HG02943 (cell line): ENCODE measurements at regions not wholly inside any gene's neighbourhood (a gene's known extent, or its start where the extent isn't known, plus 50 kb on each side); places are given as distances from the start of the nearest gene placed in this dataset.

Source experiments
- ATAC-seq: cut with Tn5 transposase; IDR thresholded peaks from one replicate; pipeline ENCODE4 v1.9.1; 2021; ENCODE audit warnings: mild to moderate bottlenecking, low read depth, moderate library complexity; ENCODE audit not compliant: unreplicated experiment

- no peak for ATAC-seq
Measured at GRCh38 chr11:29022676-29023075, 914.5 kb downstream of the METTL15 start.

GRCh38 chr11:29019960-29020683 is 911.9 kb downstream of the METTL15 start:
- no peak for ATAC-seq

GRCh38 chr11:29018631-29019030 is 910.4 kb downstream of the METTL15 start:
- no peak for ATAC-seq

- ATAC-seq, result no peak
Measured at GRCh38 chr11:29017941-29018340, 909.8 kb downstream of the METTL15 start.

- no peak for ATAC-seq
Measured at GRCh38 chr11:29012507-29012906, 904.3 kb downstream of the METTL15 start.

GRCh38 chr11:29009426-29009825 is 901.2 kb downstream of the METTL15 start:
- no peak for ATAC-seq

GRCh38 chr11:29008481-29008880 is 900.3 kb downstream of the METTL15 start:
- ATAC-seq, result no peak

- ATAC-seq, result no peak
Measured at GRCh38 chr11:29006668-29007067, 898.5 kb downstream of the METTL15 start.

GRCh38 chr11:29005401-29005980 is 897.3 kb downstream of the METTL15 start:
- ATAC-seq, result no peak

GRCh38 chr11:29002816-29003215 is 894.6 kb downstream of the METTL15 start:
- ATAC-seq, result no peak

GRCh38 chr11:28999620-29000019 is 891.4 kb downstream of the METTL15 start:
- ATAC-seq, result no peak

- ATAC-seq, result no peak
Measured at GRCh38 chr11:28992996-28993395, 884.8 kb downstream of the METTL15 start.

GRCh38 chr11:28984231-28984630 is 876.0 kb downstream of the METTL15 start:
- ATAC-seq, result no peak

- ATAC-seq, result no peak
Measured at GRCh38 chr11:28983780-28984179, 875.6 kb downstream of the METTL15 start.

- no peak for ATAC-seq
Measured at GRCh38 chr11:28981381-28981780, 873.2 kb downstream of the METTL15 start.

GRCh38 chr11:28976801-28977145 is 868.6 kb downstream of the METTL15 start:
- no peak for ATAC-seq

- ATAC-seq, result no peak
Measured at GRCh38 chr11:28976012-28976800, 868.0 kb downstream of the METTL15 start.

- no peak for ATAC-seq
Measured at GRCh38 chr11:28969832-28970231, 861.6 kb downstream of the METTL15 start.

GRCh38 chr11:28966951-28967350 is 858.8 kb downstream of the METTL15 start:
- no peak for ATAC-seq

- no peak for ATAC-seq
Measured at GRCh38 chr11:28965819-28966218, 857.6 kb downstream of the METTL15 start.

GRCh38 chr11:28964811-28965210 is 856.6 kb downstream of the METTL15 start:
- no peak for ATAC-seq

GRCh38 chr11:28963187-28963586 is 855.0 kb downstream of the METTL15 start:
- no peak for ATAC-seq
